Tibial artery (tissue), 4 donors: ENCODE measurements at regions not wholly inside any gene's neighbourhood (a gene's known extent, or its start where the extent isn't known, plus 50 kb on each side); places are given as distances from the start of the nearest gene placed in this dataset.

Source experiments
- DNase-seq, 2 donors: peaks; one replicate each; pipeline ENCODE4 v3.0.0-alpha.2; 2019
- H3K27ac ChIP-seq, 2 donors: fragments of 200-600 bp; sonication (generic) in 1 of 2; 1 replicate in 1 of 2; 2 replicates in 1 of 2; pipeline ENCODE4 v1.5.1; 2018 to 2019; ENCODE audit warnings: mild to moderate bottlenecking in 1 of 2
- H3K27me3 ChIP-seq, 2 donors: fragments of 200-600 bp; sonication (generic) in 1 of 2; one replicate each; pipeline versions ENCODE4 v1.5.1 to v1.6.0; 2016 to 2019
- H3K36me3 ChIP-seq, 3 donors: fragments of 200-600 bp; sonication (generic) in 2 of 3; one replicate each; pipeline ENCODE4 v1.5.1; 2016 to 2019; ENCODE audit warnings: mild to moderate bottlenecking in 2 of 3
- H3K4me1 ChIP-seq, 4 donors: fragments of 200-600 bp; sonication (generic) in 2 of 4; 1 replicate in 3 of 4; 2 replicates in 1 of 4; pipeline ENCODE4 v1.5.1; 2016 to 2019
- H3K4me3 ChIP-seq, 2 donors: fragments of 200-600 bp; sonication (generic) in 1 of 2; 1 replicate in 1 of 2; 2 replicates in 1 of 2; pipeline ENCODE4 v1.5.1; 2018 to 2019; ENCODE audit warnings: mild to moderate bottlenecking in 2 of 2
- H3K9me3 ChIP-seq, 3 donors: fragments of 200-600 bp; sonication (generic) in 1 of 3; one replicate each; pipeline ENCODE4 v1.5.1; 2016 to 2019
- CTCF ChIP-seq, 2 experiments: fragments of 200-600 bp in 1 of 2; fragments of 450-650 bp in 1 of 2; IDR thresholded peaks; one replicate each; pipeline ENCODE4 v1.5.1; 2017 to 2019; ENCODE audit warnings: antibody characterized with exemption in 2 of 2, mild to moderate bottlenecking in 1 of 2, moderate library complexity in 1 of 2
- intact Hi-C: fragments of 100-400 bp; cut with DNase I; formaldehyde crosslinking; loops from one replicate; pipeline ENCODE4 v1.15.0; 2023; ENCODE audit warnings: low total_unique reads

DNA sequence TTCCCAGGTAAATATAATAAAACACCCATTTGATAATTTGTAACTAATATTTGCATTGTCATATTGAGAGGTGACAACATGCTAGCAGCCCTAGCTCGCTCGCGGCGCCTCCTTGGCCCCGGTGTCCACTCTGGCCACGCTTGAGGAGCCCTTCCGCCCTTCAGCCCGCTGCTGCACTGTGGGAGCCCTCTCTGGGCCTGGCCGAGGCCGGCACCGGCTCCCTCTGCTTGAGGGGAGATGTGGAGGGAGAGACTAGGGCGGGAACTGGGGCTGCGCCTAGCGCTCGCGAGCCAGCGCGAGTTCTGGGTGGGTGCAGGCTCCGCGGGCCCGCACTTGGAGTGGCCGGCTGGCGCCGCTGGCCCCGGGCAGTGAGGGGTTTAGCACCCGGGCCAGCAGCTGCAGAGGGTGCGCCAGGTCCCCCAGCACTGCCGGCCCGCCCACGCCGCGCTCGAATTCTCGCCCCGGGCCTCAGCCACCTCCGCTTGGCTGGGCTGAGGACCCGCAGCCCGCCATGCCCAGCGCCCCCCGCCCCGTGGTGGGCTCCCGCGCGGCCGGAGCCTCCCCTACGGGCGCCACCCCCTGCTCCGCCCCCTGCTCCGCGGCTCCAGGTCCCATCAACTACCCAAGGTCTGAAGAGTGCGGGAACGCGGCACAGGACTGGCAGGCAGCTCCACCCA is 594.4 kb downstream of the SLITRK6 start:
- Histone ChIP-seq H3K36me3 (no peaks in the 10 kb centered on the region), H3K4me1 (no peaks in the 10 kb centered on the region), H3K27ac (no peak overlapping the region), H3K4me3 (no peak overlapping the region), H3K9me3 (peaks cover 0 to 6% (median 5%) of the 10 kb centered on the region in 3 donors), H3K27me3 (no peaks in the 10 kb centered on the region)
- TF ChIP-seq CTCF (IDR thresholded peaks at IDR 0.05) = no peak
- DNase-seq = no peak
- intact Hi-C loops = no loop called here

- no peaks in the 10 kb centered on the region for H3K36me3 ChIP-seq
- DNase-seq = no peak
- H3K4me3 ChIP-seq = no peak overlapping the region
- no peaks in the 10 kb centered on the region for H3K27me3 ChIP-seq
- no peaks in the 10 kb centered on the region for H3K4me1 ChIP-seq
- H3K27ac ChIP-seq = no peak overlapping the region
- intact Hi-C loops = no loop called here
- no peak for TF ChIP-seq CTCF (IDR thresholded peaks at IDR 0.05)
- H3K9me3 ChIP-seq = peaks cover 0 to 6% (median 0%) of the 10 kb centered on the region in 3 donors
Measured at GRCh38 chr13:85197431-85197830, 601.8 kb downstream of the SLITRK6 start.

DNA sequence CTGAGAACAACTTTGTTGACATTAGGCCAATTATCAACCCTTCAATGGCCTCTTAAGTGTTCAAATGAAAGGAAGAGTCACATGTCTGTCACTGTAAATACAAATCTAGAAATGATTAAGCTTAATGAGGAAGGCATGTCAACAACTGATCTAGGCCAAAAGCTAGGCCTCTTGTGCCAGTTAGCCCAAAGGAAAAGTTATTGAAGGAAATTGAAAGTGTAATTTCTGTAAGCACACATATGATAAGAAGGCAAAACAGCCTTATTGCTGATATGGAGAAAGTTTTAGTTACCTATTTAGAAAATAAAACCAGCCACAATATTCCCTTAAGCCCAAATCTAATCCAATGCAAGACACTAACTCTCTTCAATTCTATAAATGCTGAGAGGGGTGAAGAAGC is 604.7 kb downstream of the SLITRK6 start:
- Histone ChIP-seq H3K27me3 (no peaks in the 10 kb centered on the region), H3K36me3 (no peaks in the 10 kb centered on the region), H3K9me3 (no peaks in the 10 kb centered on the region), H3K4me1 (no peaks in the 10 kb centered on the region), H3K4me3 (no peak overlapping the region), H3K27ac (no peak overlapping the region)
- TF ChIP-seq CTCF (IDR thresholded peaks at IDR 0.05) = no peak
- intact Hi-C loops = no loop called here
- DNase-seq = no peak

DNA sequence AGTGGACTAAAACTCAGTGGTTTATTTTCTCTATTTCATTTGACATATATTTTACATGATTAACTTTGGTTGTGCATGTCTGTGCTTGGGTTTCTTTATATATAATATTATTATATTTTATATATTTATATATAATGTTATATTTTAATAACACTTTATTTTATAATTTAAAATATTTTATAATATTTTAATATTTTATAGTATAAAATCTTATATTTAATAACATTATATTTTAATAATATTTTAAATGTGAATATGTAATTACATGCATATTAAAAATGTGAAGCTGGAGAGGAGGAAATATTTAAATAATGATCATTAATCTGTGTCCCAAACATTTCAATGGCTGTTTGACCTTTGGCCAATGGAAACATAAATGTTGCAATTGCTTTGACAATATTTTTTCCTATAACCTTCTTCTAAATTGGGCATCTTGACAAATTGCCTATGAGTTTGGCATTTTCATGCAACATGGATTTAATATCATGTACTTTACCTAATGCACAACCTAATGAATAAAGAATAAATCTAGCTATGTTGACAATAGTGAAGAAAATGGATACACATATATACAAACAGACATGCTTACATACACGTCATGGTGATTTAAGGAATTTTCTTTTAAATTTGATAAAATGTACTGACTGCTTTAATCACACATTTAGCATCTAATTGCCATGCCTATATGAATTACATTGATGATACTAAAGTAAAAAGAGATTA is 607.1 kb downstream of the SLITRK6 start:
- H3K9me3 ChIP-seq = no peaks in the 10 kb centered on the region
- no peaks in the 10 kb centered on the region for H3K4me1 ChIP-seq
- H3K27me3 ChIP-seq = no peaks in the 10 kb centered on the region
- no peak overlapping the region for H3K27ac ChIP-seq
- H3K36me3 ChIP-seq = no peaks in the 10 kb centered on the region
- no peak for DNase-seq
- intact Hi-C loops = no loop called here
- H3K4me3 ChIP-seq = no peak overlapping the region
- no peak for TF ChIP-seq CTCF (IDR thresholded peaks at IDR 0.05)

DNA sequence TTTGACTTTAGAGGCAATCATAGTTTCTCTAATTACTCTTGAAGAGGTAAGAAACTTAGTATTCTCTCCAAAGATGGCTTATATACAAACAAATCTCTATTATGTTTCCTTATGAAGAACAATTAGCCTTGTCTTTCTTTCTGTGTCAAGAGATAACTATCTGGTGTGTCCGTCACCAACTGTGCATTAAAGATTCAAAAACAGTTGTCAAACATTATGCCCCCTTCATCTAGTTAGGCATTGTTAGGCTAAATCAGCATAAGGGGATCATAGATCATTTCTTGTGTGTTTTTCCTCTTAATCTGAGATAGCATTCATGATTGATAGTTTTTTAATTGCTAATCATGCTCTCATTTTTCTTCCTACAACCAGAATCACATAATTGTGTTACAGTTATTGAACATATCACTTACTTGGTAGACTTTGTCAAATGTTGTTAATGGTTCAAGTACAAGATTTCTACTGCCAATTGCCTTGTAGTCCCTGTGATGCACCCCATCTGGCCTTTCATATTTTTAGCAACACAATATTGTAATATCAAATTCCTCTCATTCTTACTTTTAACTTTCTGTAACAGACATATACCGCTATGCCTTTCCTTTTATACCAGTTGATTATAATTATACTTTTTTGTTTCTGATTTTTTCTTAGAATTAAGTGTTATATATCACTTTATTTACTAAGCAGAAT is 612.7 kb downstream of the SLITRK6 start:
- Histone ChIP-seq H3K4me1 (no peaks in the 10 kb centered on the region), H3K27ac (no peak overlapping the region), H3K4me3 (no peak overlapping the region), H3K27me3 (no peaks in the 10 kb centered on the region), H3K9me3 (no peaks in the 10 kb centered on the region), H3K36me3 (no peaks in the 10 kb centered on the region)
- no peak for DNase-seq
- TF ChIP-seq CTCF (IDR thresholded peaks at IDR 0.05) = no peak
- intact Hi-C loops = no loop called here
